CD4-positive, alpha-beta T cell treated with Interleukin-12 subunit alpha and Interleukin-12 subunit beta, for 1 hour (primary cell): ENCODE measurements at regions not wholly inside any gene's neighbourhood (a gene's known extent, or its start where the extent isn't known, plus 50 kb on each side); places are given as distances from the start of the nearest gene placed in this dataset.
A peak's percentile ranks its signal among the peaks of the same experiment; 100 is the strongest.

Source experiments
- DNase-seq: peaks from one replicate; pipeline ENCODE4 v3.0.0-alpha.2; 2020

- DNase-seq = no peak
These were observed 54.5 kb downstream of the ADRA2A start for GRCh38 chr10:111131168-111131799.

- no peak for DNase-seq
These were observed 60.2 kb downstream of the ADRA2A start for GRCh38 chr10:111137007-111137406.

DNA sequence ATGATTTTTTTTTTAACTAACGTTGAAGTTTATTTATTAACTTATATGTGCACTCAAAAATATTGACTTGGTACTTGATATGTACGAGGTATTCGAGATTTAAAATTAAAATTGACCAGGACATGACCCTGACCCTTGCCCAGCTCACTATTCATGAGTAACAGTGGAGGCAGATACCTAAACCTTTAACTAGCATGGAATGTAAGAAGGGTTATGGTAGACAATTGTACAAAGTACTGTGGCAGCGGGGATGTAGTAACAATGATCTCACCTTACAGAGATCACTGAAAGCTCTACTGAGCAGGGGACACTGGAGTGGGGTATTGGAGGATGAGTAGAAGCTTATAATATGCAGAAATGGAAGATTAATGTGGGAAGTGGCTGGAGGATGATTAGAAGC, 60.8 kb downstream of the ADRA2A start:
- no peak for DNase-seq

DNA sequence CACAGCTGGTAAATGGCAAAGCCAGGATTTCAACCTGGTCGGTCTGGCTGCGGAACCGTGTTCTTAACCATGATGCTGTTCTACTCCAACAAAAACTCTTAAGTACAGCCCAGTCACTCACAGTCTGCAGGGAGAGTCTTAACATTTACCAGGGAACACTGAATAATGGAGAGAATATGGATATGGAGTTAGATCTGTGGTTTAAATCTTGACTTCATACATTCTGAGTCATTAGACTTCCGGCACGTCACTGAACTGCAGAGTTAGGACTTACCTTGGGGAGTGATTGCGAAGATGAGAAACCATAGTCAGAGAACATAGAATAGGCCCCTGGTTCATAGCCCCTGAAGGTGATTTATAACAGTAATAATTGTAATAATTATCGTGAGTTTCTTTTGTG, 61.7 kb downstream of the ADRA2A start:
- DNase-seq = no peak

GRCh38 chr10:111139567-111139966, 62.7 kb downstream of the ADRA2A start:
- no peak for DNase-seq

- DNase-seq = no peak
These were observed 65.4 kb downstream of the ADRA2A start for GRCh38 chr10:111142092-111142768.

GRCh38 chr10:111146025-111146640, 69.3 kb downstream of the ADRA2A start:
- peak; percentile 1 for DNase-seq

DNA sequence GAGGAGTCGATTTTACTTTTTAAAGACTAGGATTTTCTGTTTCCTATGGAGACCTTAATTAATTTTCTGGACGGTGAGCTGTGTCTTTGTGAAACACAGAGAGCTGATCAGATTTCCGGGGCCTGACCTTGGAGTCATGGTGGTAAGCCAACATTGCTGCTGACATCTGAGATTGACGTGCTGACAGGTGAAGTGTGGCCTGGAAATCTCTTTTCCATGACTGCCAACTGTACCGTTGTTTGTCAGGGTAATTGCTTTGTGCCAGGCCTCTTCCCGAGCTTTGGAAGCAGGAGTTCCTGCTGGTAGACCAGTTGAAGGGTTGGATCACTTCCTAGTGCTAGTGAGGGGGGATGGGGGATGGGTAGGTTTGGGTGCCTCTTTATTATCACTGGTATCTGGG, 71.2 kb downstream of the ADRA2A start:
- DNase-seq = no peak

- no peak for DNase-seq
These were observed 71.6 kb downstream of the ADRA2A start for GRCh38 chr10:111148440-111148839.

DNA sequence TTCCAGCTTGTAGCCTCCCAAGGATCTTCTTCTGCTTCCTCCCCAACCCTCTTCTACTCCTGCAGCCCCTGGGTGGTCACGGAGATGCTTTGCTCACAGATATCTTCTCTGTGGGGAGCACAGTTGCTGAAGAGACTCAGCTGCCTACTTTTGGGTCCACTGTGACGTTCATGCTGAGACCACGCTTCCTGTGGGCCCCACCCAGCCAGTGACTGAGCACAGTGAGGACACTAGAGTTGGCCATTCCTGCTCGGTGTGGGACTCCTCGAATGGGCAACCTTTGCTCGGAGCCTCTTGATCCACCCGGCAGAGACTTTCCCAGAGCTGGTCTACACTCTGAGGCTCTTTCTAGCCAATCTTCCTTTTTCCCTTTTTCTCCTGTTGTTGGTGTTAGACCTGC, 73.9 kb downstream of the ADRA2A start:
- no peak for DNase-seq

DNA sequence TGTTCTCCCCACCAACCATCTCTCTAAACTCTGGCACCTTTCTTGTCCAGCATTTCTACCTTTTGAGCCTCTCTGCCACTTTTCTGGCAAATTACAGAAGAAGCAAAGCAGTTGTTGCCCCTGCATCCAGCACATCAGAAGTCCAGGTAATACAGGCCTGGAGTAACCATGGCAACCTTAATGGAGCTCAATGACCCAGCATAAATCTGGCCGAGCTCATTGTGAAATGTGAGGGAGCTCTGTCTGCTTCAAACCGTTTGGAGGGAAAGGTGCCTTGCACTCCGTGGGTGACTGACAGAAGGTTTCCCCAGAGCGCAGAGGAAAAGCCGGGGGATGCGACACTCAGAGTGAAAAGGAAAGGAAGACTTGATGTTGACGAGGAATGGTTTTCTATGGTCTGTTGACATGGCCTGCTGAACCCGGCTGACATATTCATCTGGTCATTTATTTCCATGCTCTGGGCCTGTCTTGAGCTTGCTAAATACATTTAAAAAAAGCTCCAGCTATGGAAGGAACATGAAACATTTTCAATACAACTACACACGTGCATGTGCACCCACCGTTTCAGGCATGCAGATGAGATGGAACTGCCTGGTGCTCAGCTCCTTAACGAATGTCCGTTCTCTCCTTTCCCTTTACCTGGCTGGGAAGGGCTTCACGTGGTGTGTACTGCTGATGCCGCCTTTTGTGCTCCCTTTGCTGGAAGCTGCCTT, 74.9 kb downstream of the ADRA2A start:
- DNase-seq = no peak

DNA sequence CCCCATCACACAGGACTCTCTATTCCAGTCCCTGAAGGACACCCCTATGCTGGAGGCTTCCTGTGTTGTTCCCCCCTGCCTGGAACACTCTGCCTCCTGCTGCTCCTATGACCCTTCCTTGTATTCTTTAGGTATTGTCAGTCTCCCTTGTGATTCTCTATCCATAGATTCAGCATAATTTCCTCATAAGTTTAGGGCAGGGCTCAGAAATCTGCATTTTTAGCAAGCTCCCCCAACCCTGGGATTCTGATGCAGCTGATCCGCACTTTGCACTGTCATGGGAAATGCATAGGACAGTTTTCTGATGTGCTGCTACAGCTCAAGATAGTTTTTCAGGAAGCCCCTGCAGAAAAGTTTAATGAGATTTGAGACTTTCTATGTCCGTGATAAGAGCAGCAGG, 79.9 kb downstream of the ADRA2A start:
- DNase-seq = no peak

GRCh38 chr10:111158595-111158994, 81.8 kb downstream of the ADRA2A start:
- DNase-seq = no peak

GRCh38 chr10:111161109-111161874, 84.5 kb downstream of the ADRA2A start:
- no peak for DNase-seq

DNA sequence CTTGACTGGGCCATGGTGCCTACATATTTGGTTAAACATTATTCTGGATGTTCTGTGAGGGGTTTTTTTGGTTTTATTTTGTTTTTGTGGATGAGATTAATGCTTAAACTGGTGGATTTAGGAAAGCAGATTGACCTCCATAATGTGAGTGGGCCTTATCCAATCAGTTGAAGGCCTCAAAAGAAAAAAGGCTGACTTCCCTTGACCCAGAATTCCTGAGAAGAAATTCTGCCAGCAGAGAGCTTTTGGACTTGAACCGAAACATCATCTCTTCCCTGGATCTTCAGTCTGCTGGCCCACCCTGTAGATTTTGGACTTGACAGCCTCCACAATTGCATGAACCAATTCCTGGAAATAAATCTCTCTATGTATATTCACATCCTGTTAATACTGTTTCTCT, 94.4 kb downstream of the ADRA2A start:
- DNase-seq = no peak

DNA sequence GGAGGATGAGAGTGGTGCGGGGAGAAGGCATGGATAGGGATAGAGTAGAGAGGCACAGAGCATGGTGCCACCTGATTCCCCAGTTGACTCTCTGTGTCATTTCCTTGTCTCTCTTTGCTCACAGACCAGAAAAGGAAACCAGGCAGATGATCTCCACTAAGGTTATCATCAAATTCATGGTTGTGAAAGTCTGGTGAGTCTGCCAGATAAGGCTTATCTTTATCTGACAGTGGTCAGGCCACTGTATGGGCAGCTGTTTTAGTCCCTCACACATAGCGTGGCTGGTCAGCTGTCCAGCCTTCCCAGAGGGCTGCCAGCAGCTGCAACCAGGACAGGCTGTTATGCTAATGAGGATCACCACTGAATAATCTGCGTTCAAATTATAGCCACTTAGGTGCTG, 99.0 kb downstream of the ADRA2A start:
- DNase-seq = no peak

- no peak for DNase-seq
These were observed 100.5 kb downstream of the ADRA2A start for GRCh38 chr10:111177379-111177778.

DNA sequence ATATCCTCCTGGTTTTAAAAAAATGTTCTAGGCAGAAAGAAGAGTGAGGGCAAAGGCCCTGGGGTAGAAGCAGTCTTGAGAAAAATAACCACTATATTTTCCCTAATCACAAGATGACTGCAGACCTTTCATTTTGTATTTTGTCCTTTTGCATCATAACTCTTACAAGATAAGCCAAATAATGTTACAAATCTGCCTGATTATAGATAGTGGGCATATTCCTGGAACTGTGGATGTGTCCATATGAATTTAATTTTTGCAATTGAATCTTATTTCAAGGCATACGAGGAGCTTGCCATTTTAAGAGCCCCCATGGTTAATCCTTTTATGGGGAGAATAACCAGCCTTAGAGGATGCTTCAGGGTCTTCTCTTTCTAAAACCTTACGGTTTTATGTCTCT, 102.7 kb downstream of the ADRA2A start:
- DNase-seq = no peak

DNA sequence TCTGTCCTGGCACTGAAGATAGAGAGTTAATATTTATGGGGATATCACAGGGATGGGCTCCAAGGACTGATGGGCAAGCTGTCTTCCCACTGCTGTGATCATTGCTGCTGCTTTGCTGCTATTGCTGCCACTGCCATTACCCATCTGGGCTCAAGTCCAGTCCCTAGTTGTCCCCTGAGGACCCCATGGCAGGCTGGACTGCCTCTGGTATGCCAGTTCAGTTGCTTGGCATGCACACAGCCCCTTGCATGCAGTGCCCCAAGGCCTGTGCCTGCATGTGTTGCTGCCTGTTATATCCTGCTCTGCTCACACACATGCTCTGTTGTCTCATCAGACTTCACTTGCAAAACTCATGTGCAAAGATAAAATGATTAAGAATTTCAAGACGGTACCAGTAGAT, 109.5 kb downstream of the ADRA2A start:
- no peak for DNase-seq

DNA sequence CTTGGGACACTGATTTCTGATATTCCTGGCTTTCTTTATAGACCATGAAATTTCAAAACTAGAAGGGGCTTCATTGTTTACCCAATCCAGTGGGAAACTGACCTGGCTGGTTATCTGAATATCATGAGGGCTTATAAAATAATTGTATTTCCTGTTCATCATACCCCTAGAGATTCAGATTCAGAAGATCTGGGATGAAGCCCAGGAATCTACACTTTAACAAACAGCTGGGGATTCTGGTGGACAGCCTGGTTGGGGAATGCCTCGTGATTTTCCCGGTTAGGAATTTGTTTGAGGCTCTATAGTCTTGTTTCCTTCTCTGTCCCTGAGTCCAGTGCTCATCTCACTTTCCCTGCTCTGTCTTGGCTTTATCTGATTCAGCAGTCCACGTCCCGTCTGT, 110.3 kb downstream of the ADRA2A start:
- DNase-seq = no peak

DNA sequence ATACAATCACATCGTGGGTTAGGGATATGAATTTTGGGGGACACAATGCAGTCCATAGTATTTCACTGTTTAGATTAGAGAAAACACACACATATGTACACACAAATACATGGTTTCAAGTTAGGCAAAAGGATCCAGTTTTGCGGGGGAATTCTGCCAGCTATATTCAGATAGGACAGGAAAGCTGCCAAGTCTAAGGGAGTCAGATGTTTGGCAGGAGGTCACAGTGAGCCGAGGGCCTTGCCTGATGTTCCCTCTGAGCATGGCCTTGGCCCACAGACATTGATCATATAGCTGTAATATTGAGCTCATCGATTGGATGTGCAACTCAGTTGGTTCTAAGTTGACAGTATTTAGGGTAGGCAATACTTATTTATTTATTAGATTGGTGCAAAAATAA, 122.8 kb downstream of the ADRA2A start:
- no peak for DNase-seq

DNA sequence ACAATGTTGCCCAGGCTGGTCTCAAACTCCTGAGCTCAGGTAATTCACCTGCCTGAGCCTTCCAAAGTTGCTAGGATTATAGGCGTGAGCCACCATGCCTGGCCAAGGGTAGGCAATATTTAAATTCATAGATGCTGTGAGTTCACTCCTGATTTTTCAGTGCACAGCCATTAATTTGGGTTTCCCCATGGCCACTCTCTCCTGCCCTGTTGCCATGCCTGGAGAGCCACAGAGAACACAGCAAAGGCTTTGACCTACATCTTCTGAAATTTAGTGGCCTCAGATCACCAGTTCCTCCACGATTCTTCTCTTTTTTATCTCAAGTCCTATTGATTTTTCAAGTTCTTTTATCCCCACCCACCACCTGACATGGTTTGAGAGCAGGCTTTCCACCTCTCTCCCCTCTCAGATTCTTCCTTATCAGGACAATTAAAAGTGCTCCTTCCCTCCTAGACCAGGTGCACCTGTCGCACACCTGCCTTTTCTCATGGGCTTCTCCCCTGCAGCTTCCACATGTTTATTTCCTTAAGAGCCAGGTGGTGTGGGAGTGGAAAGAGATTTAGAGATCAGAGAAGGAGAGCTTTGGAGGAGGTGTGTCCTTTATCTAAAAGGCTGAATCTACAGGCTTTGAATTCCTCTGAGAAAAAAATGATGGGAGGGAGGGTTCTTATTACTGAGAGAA, 123.8 kb downstream of the ADRA2A start:
- no peak for DNase-seq

GRCh38 chr10:111203615-111204014, 126.8 kb downstream of the ADRA2A start:
- no peak for DNase-seq
